H1 (cell line): ENCODE measurements at regions not wholly inside any gene's neighbourhood (a gene's known extent, or its start where the extent isn't known, plus 50 kb on each side); places are given as distances from the start of the nearest gene placed in this dataset.

ENCODE experiments used
- CTCF ChIA-PET: fragments of 300-600 bp; sonication (Branson Sonifier 250); formaldehyde crosslinking; loops from one replicate; lab custom pipeline; 2021; ENCODE audit not compliant: partially characterized antibody; lab: Charles Lee
- POLR2A ChIA-PET: fragments of 300-600 bp; sonication (Branson Sonifier 250); formaldehyde crosslinking; loops from one replicate; lab custom pipeline; 2021; ENCODE audit warnings: inconsistent platforms; ENCODE audit not compliant: partially characterized antibody; lab: Charles Lee
- DNase-seq, 2 experiments: peaks; one replicate each; pipeline versions ENCODE4 v3.0.0 to v3.0.0-alpha.2; 2010 to 2022; ENCODE audit warnings: low spot score in 2 of 2, low read depth in 1 of 2, mixed read lengths in 1 of 2
- FAIRE-seq: peaks from 2 replicates; lab custom pipeline; 2011; peaks lifted over from hg19 to GRCh38; lab: Jason Lieb, UNC
- H2AFZ ChIP-seq: 2 replicates; pipeline ENCODE4 v1.8.1; 2012; ENCODE audit warnings: low read length, inconsistent platforms
- H2AK5ac ChIP-seq: 2 replicates; pipeline ENCODE4 v1.6.1; 2013; ENCODE audit warnings: low read depth, low read length
- H2BK120ac ChIP-seq: replicated peaks from 2 replicates; pipeline ENCODE3; 2013; ENCODE audit warnings: low read depth, low read length, inconsistent platforms
- H2BK12ac ChIP-seq: 2 replicates; pipeline ENCODE4 v1.6.1; 2013; ENCODE audit warnings: low read depth, low read length
- H2BK15ac ChIP-seq: 2 replicates; pipeline ENCODE4 v1.6.1; 2013; ENCODE audit warnings: low read length
- H2BK20ac ChIP-seq: 2 replicates; pipeline ENCODE4 v1.6.1; 2013; ENCODE audit warnings: low read length
- H2BK5ac ChIP-seq: 2 replicates; pipeline ENCODE4 v1.6.1; 2013; ENCODE audit warnings: low read depth, low read length
- H3K14ac ChIP-seq: 2 replicates; pipeline ENCODE4 v1.6.1; 2013; ENCODE audit warnings: inconsistent platforms; ENCODE audit not compliant: insufficient read length
- H3K18ac ChIP-seq: 2 replicates; pipeline ENCODE4 v1.6.1; 2013; ENCODE audit warnings: low read length; ENCODE audit errors: extremely low read depth
- H3K23ac ChIP-seq: 2 replicates; pipeline ENCODE4 v1.6.1; 2013; ENCODE audit warnings: inconsistent platforms; ENCODE audit not compliant: insufficient read length
- H3K23me2 ChIP-seq: 2 replicates; pipeline ENCODE4 v1.6.1; 2013; ENCODE audit warnings: low read depth, low read length
- H3K27ac ChIP-seq: 2 replicates; pipeline ENCODE4 v1.6.1; 2011; ENCODE audit warnings: low read depth, low read length, inconsistent platforms
- H3K27me3 ChIP-seq, 4 experiments: replicated peaks in 1 of 4; 1 replicate in 1 of 4; 2 replicates in 3 of 4; pipeline versions ENCODE4 v1.6.1 to v1.8.1; 2011 to 2013; ENCODE audit warnings: low read length in 3 of 4, mild to moderate bottlenecking in 3 of 4, inconsistent platforms in 2 of 4, mixed read lengths in 2 of 4, moderate library complexity in 1 of 4; ENCODE audit not compliant: control insufficient read depth in 3 of 4, insufficient read depth in 3 of 4; ENCODE audit errors: extremely low read depth in 1 of 4
- H3K36me3 ChIP-seq, 4 experiments: 2 replicates each; pipeline versions ENCODE4 v1.6.1 to v1.8.1; 2011 to 2013; ENCODE audit warnings: mild to moderate bottlenecking in 4 of 4, low read length in 3 of 4, moderate library complexity in 2 of 4, control low read depth in 1 of 4, inconsistent platforms in 1 of 4; ENCODE audit not compliant: insufficient read depth in 4 of 4, control insufficient read depth in 2 of 4
- H3K4ac ChIP-seq: replicated peaks from 2 replicates; pipeline ENCODE3; 2013; ENCODE audit warnings: low read length, low read depth, mixed read lengths, inconsistent platforms; ENCODE audit not compliant: insufficient read length
- H3K4me1 ChIP-seq, 4 experiments: replicated peaks in 1 of 4; 1 replicate in 1 of 4; 2 replicates in 3 of 4; pipeline versions ENCODE4 v1.6.1 to v1.8.1; 2011 to 2013; ENCODE audit warnings: low read length in 3 of 4, inconsistent platforms in 2 of 4, mixed read lengths in 1 of 4; ENCODE audit not compliant: insufficient read depth in 4 of 4, control insufficient read depth in 3 of 4
- H3K4me2 ChIP-seq, 2 experiments: 2 replicates each; pipeline versions ENCODE4 v1.6.1 to v1.8.1; 2011 to 2013; ENCODE audit warnings: low read depth in 2 of 2, low read length in 2 of 2, control low read depth in 1 of 2, inconsistent platforms in 1 of 2, mild to moderate bottlenecking in 1 of 2; ENCODE audit not compliant: insufficient read depth in 1 of 2
- H3K4me3 ChIP-seq, 4 experiments: fragments of 200-600, 300-600 bp in 1 of 4; sonication (generic), shearing (Covaris generic), sonication (Bioruptor Twin) in 1 of 4; 2 replicates each; pipeline versions ENCODE4 v1.5.1 to v1.8.1; 2011 to 2016; ENCODE audit warnings: low read length in 4 of 4, low read depth in 3 of 4, control low read depth in 2 of 4, inconsistent platforms in 2 of 4, mild to moderate bottlenecking in 2 of 4, mixed read lengths in 1 of 4, moderate library complexity in 1 of 4; ENCODE audit not compliant: insufficient read depth in 2 of 4; ENCODE audit errors: extremely low read depth in 1 of 4
- H3K56ac ChIP-seq: replicated peaks from 2 replicates; pipeline ENCODE3; 2013; ENCODE audit warnings: low read depth, mild to moderate bottlenecking, mixed read lengths, low read length, inconsistent platforms; ENCODE audit not compliant: insufficient read length
- H3K79me1 ChIP-seq: 2 replicates; pipeline ENCODE4 v1.6.1; 2013; ENCODE audit warnings: low read depth, low read length, control low read depth
- H3K79me2 ChIP-seq, 2 experiments: 2 replicates each; pipeline versions ENCODE4 v1.6.1 to v1.8.1; 2012 to 2013; ENCODE audit warnings: low read length in 2 of 2, mild to moderate bottlenecking in 2 of 2, inconsistent platforms in 1 of 2; ENCODE audit not compliant: insufficient read depth in 2 of 2, control insufficient read depth in 1 of 2
- H3K9ac ChIP-seq, 4 experiments: replicated peaks in 1 of 4; 1 replicate in 1 of 4; 2 replicates in 3 of 4; pipeline versions ENCODE4 v1.6.1 to v1.8.1; 2011 to 2013; ENCODE audit warnings: low read depth in 3 of 4, low read length in 3 of 4, control low read depth in 2 of 4, mild to moderate bottlenecking in 2 of 4, moderate library complexity in 2 of 4, inconsistent platforms in 1 of 4; ENCODE audit errors: extremely low read depth in 1 of 4
- H3K9me3 ChIP-seq, 2 experiments: 2 replicates each; pipeline versions ENCODE4 v1.6.1 to v1.8.1; 2012 to 2013; ENCODE audit warnings: mild to moderate bottlenecking in 2 of 2, moderate library complexity in 2 of 2, control low read depth in 1 of 2, inconsistent platforms in 1 of 2, low read depth in 1 of 2, low read length in 1 of 2, mixed read lengths in 1 of 2; ENCODE audit not compliant: insufficient read depth in 2 of 2
- H4K20me1 ChIP-seq, 2 experiments: replicated peaks in 1 of 2; 2 replicates each; pipeline versions ENCODE3 to v1.8.1; 2011 to 2013; ENCODE audit warnings: inconsistent platforms in 2 of 2, low read length in 2 of 2, mild to moderate bottlenecking in 1 of 2; ENCODE audit not compliant: insufficient read depth in 2 of 2, control insufficient read depth in 1 of 2
- H4K5ac ChIP-seq: 2 replicates; pipeline ENCODE4 v1.6.1; 2013; ENCODE audit warnings: low read length, low read depth, mixed read lengths, inconsistent platforms; ENCODE audit not compliant: insufficient read length
- H4K8ac ChIP-seq: 2 replicates; pipeline ENCODE4 v1.8.0; 2013; ENCODE audit warnings: mild to moderate bottlenecking, moderate library complexity, low read length, inconsistent platforms; ENCODE audit not compliant: insufficient read depth; ENCODE audit errors: extremely low read depth
- H4K91ac ChIP-seq: replicated peaks from 2 replicates; pipeline ENCODE3; 2013; ENCODE audit warnings: low read length, mixed read lengths, inconsistent platforms; ENCODE audit not compliant: insufficient read length
- ASH2L ChIP-seq: fragments of 200-600, 300-600 bp; sonication (generic); IDR thresholded peaks from one replicate; pipeline ENCODE4 v1.7.1; 2017; ENCODE audit warnings: low read length
- CREB1 ChIP-seq: IDR thresholded peaks from 2 replicates; pipeline ENCODE4 v1.6.1; 2012; ENCODE audit warnings: inconsistent platforms
- EGR1 ChIP-seq: IDR thresholded peaks from 2 replicates; pipeline ENCODE4 v1.6.1; 2011; ENCODE audit warnings: low read depth, low read length, borderline replicate concordance
- JUND ChIP-seq: IDR thresholded peaks from 2 replicates; pipeline ENCODE4 v1.6.1; 2011; ENCODE audit warnings: mild to moderate bottlenecking, improper control_type of control experiment, low read length
- MAFK ChIP-seq: IDR thresholded peaks from 2 replicates; pipeline ENCODE4 v1.6.1; 2012; ENCODE audit warnings: low read depth, mild to moderate bottlenecking, improper control_type of control experiment, low read length
- PHF8 ChIP-seq: fragments of 200-600 bp; sonication (generic); conservative IDR thresholded peaks from 2 replicates; pipeline ENCODE4 v1.7.1; 2012; ENCODE audit warnings: low read depth, mild to moderate bottlenecking, inconsistent platforms, low read length, moderate library complexity
- POU5F1 ChIP-seq: IDR thresholded peaks from 2 replicates; pipeline ENCODE4 v1.6.1; 2011; ENCODE audit warnings: low read depth, mild to moderate bottlenecking, low read length, moderate library complexity
- RBBP5 ChIP-seq: IDR thresholded peaks from 2 replicates; pipeline ENCODE4 v1.7.1; 2012; ENCODE audit warnings: low read depth, mild to moderate bottlenecking, inconsistent platforms, low read length, moderate library complexity, borderline replicate concordance
- RXRA ChIP-seq: IDR thresholded peaks from 2 replicates; pipeline ENCODE4 v1.6.1; 2011; ENCODE audit warnings: low read depth, mild to moderate bottlenecking, low read length, moderate library complexity; ENCODE audit not compliant: insufficient read depth
- SP2 ChIP-seq: IDR thresholded peaks from 2 replicates; pipeline ENCODE4 v1.6.1; 2012; ENCODE audit warnings: mild to moderate bottlenecking, low read length, inconsistent platforms
- TAF1 ChIP-seq: IDR thresholded peaks from 2 replicates; pipeline ENCODE4 v1.6.1; 2011; ENCODE audit warnings: mild to moderate bottlenecking, low read depth, low read length
- TAF7 ChIP-seq: optimal IDR thresholded peaks from 2 replicates; pipeline ENCODE3; 2011; ENCODE audit warnings: low read depth, mild to moderate bottlenecking, inconsistent platforms, low read length, moderate library complexity, borderline replicate concordance
- YY1 ChIP-seq: IDR thresholded peaks from 2 replicates; pipeline ENCODE4 v1.6.1; 2011; ENCODE audit warnings: low read depth, mild to moderate bottlenecking, low read length
- WGBS, 2 experiments: shearing (Covaris generic) in 1 of 2; methylation state at CpG; one replicate each; pipeline versions ENCODE4 v1.1.6 to v1.1.7; 2013 to 2015; ENCODE audit warnings: low lambda C conversion rate in 2 of 2, mixed read lengths in 2 of 2, inconsistent platforms in 1 of 2, low coverage in 1 of 2, missing lambda C conversion rate in 1 of 2; ENCODE audit not compliant: insufficient replicate concordance in 2 of 2, insufficient coverage in 1 of 2, insufficient read length in 1 of 2; ENCODE audit errors: extremely low coverage in 1 of 2, missing lambda C conversion rate in 1 of 2; 5-methylcytosine and 5-hydroxymethylcytosine counted together
- TF ChIP-seq, protein P1 (sequence below): IDR thresholded peaks from 2 replicates; pipeline ENCODE4 v1.6.1; 2012; ENCODE audit warnings: inconsistent platforms
- TF ChIP-seq, protein P2 (sequence below): IDR thresholded peaks from 2 replicates; pipeline ENCODE4 v1.6.1; 2012; ENCODE audit warnings: low read length, inconsistent platforms

DNA sequence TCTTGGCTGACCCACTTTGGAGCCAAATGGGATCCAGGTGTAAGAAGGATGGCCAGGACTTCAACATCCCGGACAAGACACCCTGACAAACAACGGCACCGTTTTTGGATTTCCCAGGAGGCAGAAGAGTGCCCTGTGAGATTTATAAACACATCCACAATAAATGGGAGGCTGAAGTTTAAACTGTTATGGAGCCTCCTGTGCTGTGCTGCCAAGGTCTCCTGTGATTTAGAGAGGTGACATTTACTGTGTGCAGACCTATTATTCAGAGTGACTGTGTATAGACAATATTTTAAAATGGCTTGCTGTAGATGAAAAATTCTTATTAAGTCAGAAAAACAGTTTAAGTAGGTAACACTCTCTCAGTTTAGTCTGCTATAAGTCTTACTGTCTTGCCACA lies 401.5 kb upstream of the ETAA1 start:
- Histone ChIP-seq H3K4me1 (no peaks in the 10 kb centered on the region), H3K36me3 (no peaks in the 10 kb centered on the region), H3K79me1 (no peaks in the 10 kb centered on the region), H2AFZ (no peak overlapping the region), H2BK12ac (no peak overlapping the region), H3K56ac (no peak overlapping the region), H3K9me3 (no peaks in the 10 kb centered on the region), H2AK5ac (no peak overlapping the region), H4K8ac (no peak overlapping the region), H2BK20ac (no peak overlapping the region), H2BK15ac (no peak overlapping the region), H2BK5ac (no peak overlapping the region), H4K20me1 (no peaks in the 10 kb centered on the region), H2BK120ac (no peak overlapping the region), H3K9ac (no peak overlapping the region), H3K27me3 (no peaks in the 10 kb centered on the region), H3K4me3 (no peak overlapping the region), H3K23me2 (no peaks in the 10 kb centered on the region), H3K18ac (no peak overlapping the region), H3K23ac (no peak overlapping the region), H3K27ac (no peak overlapping the region), H3K4ac (no peak overlapping the region), H3K14ac (no peak overlapping the region), H4K91ac (no peak overlapping the region), H3K4me2 (no peak overlapping the region), H4K5ac (no peak overlapping the region), H3K79me2 (no peaks in the 10 kb centered on the region)
- FAIRE-seq (no peak), DNase-seq (no peak)
- ChIA-PET CTCF (interaction anchor here (1.1 to 1.5 kb wide), 2 partner anchors 8 to 10 kb away, joined by 3 read pairs; no protein-coding TSS in a partner anchor), POLR2A (no interaction called here)
- 93% methylated on average over 3 of the region's 3 CpGs; no CpG with 5 or more reads in 1 of the 2 experiments for WGBS, 2 experiments
- TF ChIP-seq PHF8 (no peak), TAF1 (no peak), MAFK (no peak), POU5F1 (no peak), CREB1 (no peak), YY1 (no peak), TAF7 (no peak), SP2 (no peak), EGR1 (no peak), RBBP5 (no peak), ASH2L (no peak), RXRA (no peak), JUND (no peak)
- TF ChIP-seq, protein P1, sequence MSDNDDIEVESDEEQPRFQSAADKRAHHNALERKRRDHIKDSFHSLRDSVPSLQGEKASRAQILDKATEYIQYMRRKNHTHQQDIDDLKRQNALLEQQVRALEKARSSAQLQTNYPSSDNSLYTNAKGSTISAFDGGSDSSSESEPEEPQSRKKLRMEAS: no peak
- TF ChIP-seq, protein P2, sequence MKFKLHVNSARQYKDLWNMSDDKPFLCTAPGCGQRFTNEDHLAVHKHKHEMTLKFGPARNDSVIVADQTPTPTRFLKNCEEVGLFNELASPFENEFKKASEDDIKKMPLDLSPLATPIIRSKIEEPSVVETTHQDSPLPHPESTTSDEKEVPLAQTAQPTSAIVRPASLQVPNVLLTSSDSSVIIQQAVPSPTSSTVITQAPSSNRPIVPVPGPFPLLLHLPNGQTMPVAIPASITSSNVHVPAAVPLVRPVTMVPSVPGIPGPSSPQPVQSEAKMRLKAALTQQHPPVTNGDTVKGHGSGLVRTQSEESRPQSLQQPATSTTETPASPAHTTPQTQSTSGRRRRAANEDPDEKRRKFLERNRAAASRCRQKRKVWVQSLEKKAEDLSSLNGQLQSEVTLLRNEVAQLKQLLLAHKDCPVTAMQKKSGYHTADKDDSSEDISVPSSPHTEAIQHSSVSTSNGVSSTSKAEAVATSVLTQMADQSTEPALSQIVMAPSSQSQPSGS: no peak
